GM10266 (cell line): ENCODE measurements at regions not wholly inside any gene's neighbourhood (a gene's known extent, or its start where the extent isn't known, plus 50 kb on each side); places are given as distances from the start of the nearest gene placed in this dataset.

ENCODE experiments used
- DNase-seq: peaks from one replicate; pipeline ENCODE4 v3.0.0; 2012; ENCODE audit errors: extremely low spot score
- CTCF ChIP-seq: IDR thresholded peaks from 2 replicates; pipeline ENCODE4 v1.5.1; 2012; ENCODE audit warnings: mild to moderate bottlenecking, low read depth; ENCODE audit not compliant: control insufficient read depth, insufficient read depth; ENCODE audit errors: missing control alignments

- no peak for DNase-seq
- no peak for TF ChIP-seq CTCF
Observed at GRCh38 chr19:28285078-28285477, 927.9 kb downstream of the UQCRFS1 start.

DNA sequence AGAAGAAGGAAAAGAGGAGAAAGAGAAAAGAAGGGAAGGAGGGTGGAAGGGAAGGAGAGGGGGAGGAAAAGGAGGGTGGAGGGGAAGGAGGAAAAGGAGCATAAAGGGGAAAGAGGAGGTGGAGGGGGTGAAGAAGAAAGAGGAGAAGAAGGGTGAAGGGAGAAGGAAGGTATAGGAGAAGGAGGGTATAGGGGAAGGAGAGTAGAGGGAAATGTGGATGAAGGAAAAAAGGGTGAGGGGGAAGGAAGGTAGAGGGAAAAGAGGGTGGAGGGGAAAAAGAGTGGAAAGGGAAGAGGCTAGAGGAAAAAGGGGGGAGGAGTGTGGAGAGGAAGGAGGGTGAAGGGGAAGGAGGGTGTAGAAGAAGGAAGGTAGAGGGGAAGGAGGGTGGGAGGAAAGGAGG lies 928.6 kb downstream of the UQCRFS1 start:
- DNase-seq, result no peak
- no peak for TF ChIP-seq CTCF

DNA sequence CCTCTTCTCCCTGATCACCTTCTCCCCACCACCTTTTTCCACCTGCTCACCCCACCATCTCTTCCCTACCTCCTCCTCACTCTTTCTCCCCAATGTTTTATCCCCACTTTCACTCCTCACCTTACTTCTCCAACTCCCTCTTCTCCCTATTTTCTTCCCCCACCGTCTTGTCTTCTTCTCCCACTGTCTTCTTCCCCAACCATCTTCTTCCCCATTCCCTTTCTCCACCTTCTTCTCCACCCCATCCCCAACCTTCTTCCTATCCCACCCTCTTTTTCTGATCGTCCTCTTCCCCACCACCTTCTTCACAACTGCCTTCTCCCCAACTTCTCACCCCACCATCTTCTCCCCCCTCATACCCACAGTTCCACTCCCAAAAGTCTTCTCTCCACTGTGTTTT lies 929.4 kb downstream of the UQCRFS1 start:
- no peak for TF ChIP-seq CTCF
- no peak for DNase-seq

DNA sequence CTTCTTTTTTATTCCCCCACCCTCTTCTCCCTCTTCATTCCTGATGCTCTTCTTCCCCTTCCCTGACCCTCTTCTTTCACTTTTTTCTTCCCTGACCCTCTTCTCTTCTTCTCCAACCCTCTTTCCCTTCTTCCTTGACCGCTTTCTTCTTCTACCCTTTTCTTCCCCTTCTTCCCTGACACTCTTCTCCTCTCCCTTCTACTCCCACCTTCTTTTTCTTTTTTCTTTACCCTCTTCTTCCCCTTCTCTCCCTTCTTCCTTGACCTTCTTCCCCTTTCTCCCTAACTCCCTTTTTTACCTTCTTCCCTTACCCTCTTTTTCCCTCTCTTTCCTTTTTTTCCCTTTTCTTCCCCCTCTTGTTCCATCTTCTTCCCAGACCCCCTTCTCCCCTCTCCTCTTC lies 931.3 kb downstream of the UQCRFS1 start:
- TF ChIP-seq CTCF, result no peak
- no peak for DNase-seq

DNA sequence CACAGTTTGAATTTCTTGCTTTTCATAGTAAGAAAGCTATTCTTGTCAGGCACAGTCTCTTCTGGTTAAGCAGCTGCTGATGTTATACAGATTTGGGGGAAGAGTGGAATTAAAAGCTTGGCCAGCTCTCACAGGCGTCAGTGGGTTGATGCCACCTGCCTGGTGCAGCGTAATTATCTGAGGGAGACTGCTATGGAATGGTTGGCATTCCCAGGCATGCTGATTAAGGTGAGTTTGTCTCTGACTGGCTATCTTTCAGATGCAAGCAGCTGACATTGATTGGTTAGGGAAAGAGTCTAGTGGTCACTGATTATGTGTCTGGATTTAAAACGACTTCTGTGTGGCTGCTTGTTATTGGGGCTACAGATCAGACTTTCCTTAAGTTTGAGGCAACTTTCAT lies 948.4 kb downstream of the UQCRFS1 start:
- no peak for DNase-seq
- no peak for TF ChIP-seq CTCF

DNA sequence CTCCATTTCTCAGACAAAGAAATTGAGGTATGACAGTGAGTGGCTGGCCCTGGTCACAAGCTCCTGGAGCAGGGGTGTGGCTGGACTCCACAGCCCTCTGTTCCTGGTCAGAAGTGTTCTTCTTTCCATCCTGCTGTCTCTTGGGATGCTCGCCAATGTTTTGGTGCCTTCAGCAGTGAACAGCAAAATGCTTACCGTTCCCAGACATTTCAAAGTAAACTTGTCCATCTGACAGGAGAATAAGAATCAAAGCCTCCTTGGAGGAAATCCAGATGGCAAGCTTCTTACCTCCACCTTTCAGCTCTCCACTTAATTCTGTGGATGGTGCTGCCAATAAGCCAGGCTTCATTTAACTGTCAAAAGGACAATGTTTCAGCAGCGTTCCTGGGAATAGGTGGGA lies 954.1 kb downstream of the UQCRFS1 start:
- DNase-seq, result no peak

DNA sequence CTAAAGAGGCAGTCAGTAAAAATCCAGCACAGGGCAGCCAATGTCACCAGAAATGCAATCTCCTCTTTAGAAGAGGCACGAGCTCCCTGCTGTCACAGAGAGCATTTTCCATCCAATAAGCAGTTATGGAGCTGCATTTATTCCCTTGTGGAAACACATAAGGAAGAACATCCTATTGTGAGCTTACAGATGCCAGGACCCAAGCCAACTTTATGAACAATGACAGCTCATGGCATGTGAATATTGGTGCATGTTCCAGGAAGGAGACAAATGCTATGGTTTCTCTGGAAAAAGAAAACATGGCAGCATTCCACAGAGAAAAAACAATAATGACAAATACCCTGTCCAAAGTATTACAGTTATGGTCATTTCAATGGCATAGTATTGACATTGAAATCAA lies 955.6 kb downstream of the UQCRFS1 start:
- DNase-seq, result no peak
- TF ChIP-seq CTCF, result no peak

More for the DNA sequence above, 954.1 kb downstream of the UQCRFS1 start:
- no peak for TF ChIP-seq CTCF

DNA sequence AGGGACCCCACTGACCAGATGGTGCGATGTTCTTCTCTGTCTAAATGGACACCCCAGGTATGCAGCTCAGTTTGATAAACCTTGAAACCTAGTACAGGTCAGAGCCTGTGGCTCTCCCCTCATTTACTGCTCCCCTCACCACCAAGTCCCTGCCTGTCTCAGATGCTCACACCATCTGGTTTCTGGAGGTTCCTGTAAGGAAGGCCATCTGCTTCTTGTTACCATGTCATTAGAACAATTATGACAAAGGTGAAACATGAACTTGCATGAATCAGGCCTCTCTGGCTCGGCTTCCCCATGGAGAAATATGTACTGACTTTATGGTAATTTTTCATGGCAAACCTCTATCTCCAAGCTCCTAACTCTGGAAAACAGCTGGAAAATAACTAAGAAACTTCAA lies 965.7 kb downstream of the UQCRFS1 start:
- DNase-seq, result no peak
- no peak for TF ChIP-seq CTCF
